Mesendoderm (in vitro differentiated cells): ENCODE measurements at regions not wholly inside any gene's neighbourhood (a gene's known extent, or its start where the extent isn't known, plus 50 kb on each side); places are given as distances from the start of the nearest gene placed in this dataset.

Experiments
- DNase-seq: peaks from one replicate; pipeline ENCODE4 v3.0.0; 2013
- H2AK5ac ChIP-seq: 2 replicates; pipeline ENCODE4 v1.6.1; 2013; ENCODE audit warnings: low read length, inconsistent platforms
- H2BK120ac ChIP-seq: 2 replicates; pipeline ENCODE4 v1.6.1; 2013; ENCODE audit warnings: low read depth, mild to moderate bottlenecking, low read length, moderate library complexity, mixed read lengths
- H2BK15ac ChIP-seq: replicated peaks from 2 replicates; pipeline ENCODE4 v1.6.1; 2013; ENCODE audit warnings: low read depth, mild to moderate bottlenecking, moderate library complexity
- H2BK5ac ChIP-seq: 2 replicates; pipeline ENCODE4 v1.6.1; 2013; ENCODE audit warnings: low read length, inconsistent platforms
- H3K18ac ChIP-seq: 2 replicates; pipeline ENCODE4 v1.6.1; 2013; ENCODE audit warnings: mild to moderate bottlenecking, low read length, mixed read lengths
- H3K23ac ChIP-seq: one replicate; pipeline ENCODE4 v1.6.1; 2013; ENCODE audit warnings: low read length
- H3K27ac ChIP-seq: 2 replicates; pipeline ENCODE4 v1.5.1; 2013; ENCODE audit warnings: low read depth, mild to moderate bottlenecking, inconsistent platforms, low read length, moderate library complexity
- H3K27me3 ChIP-seq: 2 replicates; pipeline ENCODE4 v1.6.1; 2013; ENCODE audit warnings: low read length, control low read depth, mild to moderate bottlenecking, inconsistent platforms; ENCODE audit not compliant: insufficient read depth, poor library complexity
- H3K36me3 ChIP-seq: 2 replicates; pipeline ENCODE4 v1.6.1; 2013; ENCODE audit warnings: low read length, inconsistent platforms; ENCODE audit not compliant: control insufficient read depth, insufficient read depth
- H3K4ac ChIP-seq: one replicate; pipeline ENCODE4 v1.6.1; 2013; ENCODE audit warnings: low read depth, mild to moderate bottlenecking, low read length, moderate library complexity
- H3K4me1 ChIP-seq: 2 replicates; pipeline ENCODE4 v1.6.1; 2013; ENCODE audit warnings: low read depth, low read length, inconsistent platforms; ENCODE audit not compliant: control insufficient read depth
- H3K4me2 ChIP-seq: 2 replicates; pipeline ENCODE4 v1.6.1; 2013; ENCODE audit warnings: low read length
- H3K4me3 ChIP-seq: 2 replicates; pipeline ENCODE4 v1.5.1; 2013; ENCODE audit warnings: mild to moderate bottlenecking, low read length
- H3K56ac ChIP-seq: one replicate; pipeline ENCODE4 v1.6.1; 2013; ENCODE audit warnings: low read length
- H3K79me1 ChIP-seq: 2 replicates; pipeline ENCODE4 v1.6.1; 2013; ENCODE audit warnings: low read length, inconsistent platforms
- H3K79me2 ChIP-seq: 2 replicates; pipeline ENCODE4 v1.6.1; 2013; ENCODE audit warnings: mild to moderate bottlenecking, low read length; ENCODE audit not compliant: control insufficient read depth, insufficient read depth
- H3K9ac ChIP-seq: 2 replicates; pipeline ENCODE4 v1.6.1; 2013; ENCODE audit warnings: low read length, inconsistent platforms
- H4K5ac ChIP-seq: one replicate; pipeline ENCODE4 v1.6.1; 2013; ENCODE audit warnings: low read length
- H4K8ac ChIP-seq: one replicate; pipeline ENCODE4 v1.6.1; 2013; ENCODE audit warnings: low read depth, mild to moderate bottlenecking, control low read depth, low read length, moderate library complexity
- WGBS: extraction: QIAGEN DNeasy Blood & Tissue Kit; methylation state at CpG from one replicate; pipeline ENCODE4 v1.1.7; 2013; ENCODE audit warnings: low lambda C conversion rate, missing lambda C conversion rate; ENCODE audit not compliant: insufficient coverage; ENCODE audit errors: extremely low coverage; 5-methylcytosine and 5-hydroxymethylcytosine counted together

GRCh38 chr17:79560527-79560926 lies 50.3 kb downstream of the RBFOX3 start:
- no peak overlapping the region for H3K9ac ChIP-seq
- no peak overlapping the region for H3K27ac ChIP-seq
- H3K79me1 ChIP-seq: no peaks in the 10 kb centered on the region
- no peak overlapping the region for H3K56ac ChIP-seq
- H3K23ac ChIP-seq: no peak overlapping the region
- H2AK5ac ChIP-seq: no peak overlapping the region
- no peaks in the 10 kb centered on the region for H3K79me2 ChIP-seq
- no peaks in the 10 kb centered on the region for H3K36me3 ChIP-seq
- H2BK15ac ChIP-seq: no peak overlapping the region
- no peak overlapping the region for H2BK120ac ChIP-seq
- no peak overlapping the region for H3K18ac ChIP-seq
- H2BK5ac ChIP-seq: no peak overlapping the region
- H3K4me1 ChIP-seq: no peaks in the 10 kb centered on the region
- no peak overlapping the region for H3K4me3 ChIP-seq
- no peaks in the 10 kb centered on the region for H3K27me3 ChIP-seq
- no CpG with 5 or more reads among the region's 13 CpGs for WGBS
- H4K8ac ChIP-seq: no peak overlapping the region
- H4K5ac ChIP-seq: no peak overlapping the region
- DNase-seq: no peak
- H3K4me2 ChIP-seq: no peak overlapping the region
- no peak overlapping the region for H3K4ac ChIP-seq

DNA sequence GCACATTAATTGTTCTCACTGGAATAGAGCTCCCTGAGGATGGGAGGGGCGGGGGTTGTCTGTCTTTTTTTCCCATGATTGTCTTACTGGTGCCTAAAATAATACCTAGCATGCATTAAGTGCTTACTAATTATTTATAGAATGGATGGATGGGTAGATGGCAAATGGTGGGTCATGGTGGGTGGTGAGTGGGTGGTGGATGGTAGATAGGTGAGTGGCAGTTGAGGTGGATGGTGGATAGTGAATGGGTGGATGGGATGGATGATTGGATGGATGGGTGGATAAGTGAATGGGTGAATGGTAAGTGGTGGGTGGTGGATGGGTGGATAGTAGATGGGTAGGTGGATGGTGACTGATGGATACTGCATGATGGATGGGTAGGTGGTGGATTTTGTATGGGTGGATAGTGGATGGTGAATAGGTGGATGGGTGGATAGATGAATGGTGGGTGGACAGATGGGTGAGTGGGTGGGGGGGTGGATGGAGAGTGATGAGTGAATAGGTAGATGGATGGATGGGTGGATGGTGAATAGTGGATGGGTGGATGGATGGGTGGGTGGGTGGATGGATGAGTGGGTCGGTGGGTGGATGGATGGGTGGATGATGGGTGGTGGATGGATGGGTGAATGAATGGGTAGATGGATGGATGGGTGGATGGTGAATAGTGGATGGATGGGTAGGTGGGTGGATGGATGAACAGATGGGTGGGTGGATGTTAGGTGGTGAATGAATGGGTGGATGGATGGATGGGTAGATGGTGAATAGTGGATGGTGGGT lies 51.6 kb downstream of the RBFOX3 start:
- no peaks in the 10 kb centered on the region for H3K27me3 ChIP-seq
- no peak overlapping the region for H4K5ac ChIP-seq
- no peak for DNase-seq
- no peak overlapping the region for H3K9ac ChIP-seq
- H3K4me2 ChIP-seq: no peak overlapping the region
- H3K56ac ChIP-seq: no peak overlapping the region
- H3K79me2 ChIP-seq: no peaks in the 10 kb centered on the region
- no peak overlapping the region for H4K8ac ChIP-seq
- no peak overlapping the region for H2BK120ac ChIP-seq
- H2BK5ac ChIP-seq: no peak overlapping the region
- H3K18ac ChIP-seq: no peak overlapping the region
- no peak overlapping the region for H2BK15ac ChIP-seq
- H3K23ac ChIP-seq: no peak overlapping the region
- H3K4ac ChIP-seq: no peak overlapping the region
- no peak overlapping the region for H2AK5ac ChIP-seq
- no peaks in the 10 kb centered on the region for H3K4me1 ChIP-seq
- no peak overlapping the region for H3K27ac ChIP-seq
- H3K4me3 ChIP-seq: no peak overlapping the region
- no peaks in the 10 kb centered on the region for H3K79me1 ChIP-seq
- WGBS: no CpG with 5 or more reads among the region's 2 CpGs
- H3K36me3 ChIP-seq: no peaks in the 10 kb centered on the region

GRCh38 chr17:79558091-79558900 lies 52.6 kb downstream of the RBFOX3 start:
- no peak overlapping the region for H2BK5ac ChIP-seq
- no peak overlapping the region for H2BK120ac ChIP-seq
- no peak overlapping the region for H3K56ac ChIP-seq
- no peak for DNase-seq
- H3K36me3 ChIP-seq: no peaks in the 10 kb centered on the region
- H2BK15ac ChIP-seq: no peak overlapping the region
- no peak overlapping the region for H3K4ac ChIP-seq
- no peaks in the 10 kb centered on the region for H3K79me1 ChIP-seq
- H3K9ac ChIP-seq: no peak overlapping the region
- no peaks in the 10 kb centered on the region for H3K4me1 ChIP-seq
- no peaks in the 10 kb centered on the region for H3K79me2 ChIP-seq
- no CpG with 5 or more reads among the region's 24 CpGs for WGBS
- no peak overlapping the region for H3K18ac ChIP-seq
- H4K5ac ChIP-seq: no peak overlapping the region
- no peak overlapping the region for H2AK5ac ChIP-seq
- H3K27me3 ChIP-seq: no peaks in the 10 kb centered on the region
- H3K23ac ChIP-seq: no peak overlapping the region
- no peak overlapping the region for H3K4me3 ChIP-seq
- H4K8ac ChIP-seq: no peak overlapping the region
- H3K4me2 ChIP-seq: no peak overlapping the region
- H3K27ac ChIP-seq: no peak overlapping the region

GRCh38 chr17:79557276-79558090 lies 53.4 kb downstream of the RBFOX3 start:
- H3K4ac ChIP-seq: no peak overlapping the region
- H2AK5ac ChIP-seq: no peak overlapping the region
- no peak overlapping the region for H3K27ac ChIP-seq
- H3K23ac ChIP-seq: no peak overlapping the region
- no peaks in the 10 kb centered on the region for H3K27me3 ChIP-seq
- no peaks in the 10 kb centered on the region for H3K36me3 ChIP-seq
- H2BK15ac ChIP-seq: no peak overlapping the region
- no peak overlapping the region for H4K5ac ChIP-seq
- H3K79me2 ChIP-seq: no peaks in the 10 kb centered on the region
- no peak overlapping the region for H2BK5ac ChIP-seq
- H2BK120ac ChIP-seq: no peak overlapping the region
- WGBS: no CpG with 5 or more reads among the region's 22 CpGs
- no peak overlapping the region for H3K18ac ChIP-seq
- no peak overlapping the region for H3K4me3 ChIP-seq
- no peaks in the 10 kb centered on the region for H3K4me1 ChIP-seq
- no peak overlapping the region for H3K9ac ChIP-seq
- H3K56ac ChIP-seq: no peak overlapping the region
- H4K8ac ChIP-seq: no peak overlapping the region
- no peak overlapping the region for H3K4me2 ChIP-seq
- DNase-seq: no peak
- no peaks in the 10 kb centered on the region for H3K79me1 ChIP-seq

DNA sequence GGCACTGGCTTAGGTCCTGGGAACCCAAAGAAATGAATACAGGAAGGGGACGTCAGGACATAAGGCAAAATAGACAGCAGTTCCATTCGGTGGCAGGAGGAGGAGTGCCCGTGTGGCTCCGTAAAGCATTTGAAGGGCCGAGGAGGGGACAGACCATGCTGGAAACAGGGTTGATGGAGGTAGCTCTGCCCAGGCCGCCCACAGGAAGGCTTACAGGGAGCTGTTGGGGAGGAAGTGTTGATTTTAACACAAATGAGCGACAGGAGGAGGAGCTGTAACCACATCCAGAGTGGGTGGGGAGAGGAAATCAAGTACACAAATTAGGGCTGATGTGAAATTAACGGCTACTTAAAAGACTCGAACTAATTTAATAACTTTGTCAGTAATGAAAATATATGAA lies 54.6 kb downstream of the RBFOX3 start:
- H2AK5ac ChIP-seq: no peak overlapping the region
- no peak overlapping the region for H3K27ac ChIP-seq
- H4K8ac ChIP-seq: no peak overlapping the region
- no peak for DNase-seq
- no peak overlapping the region for H3K9ac ChIP-seq
- no peaks in the 10 kb centered on the region for H3K27me3 ChIP-seq
- no peak overlapping the region for H3K56ac ChIP-seq
- H3K4ac ChIP-seq: no peak overlapping the region
- no peaks in the 10 kb centered on the region for H3K4me1 ChIP-seq
- H3K4me2 ChIP-seq: no peak overlapping the region
- H2BK15ac ChIP-seq: no peak overlapping the region
- H2BK5ac ChIP-seq: no peak overlapping the region
- H2BK120ac ChIP-seq: no peak overlapping the region
- H3K79me2 ChIP-seq: no peaks in the 10 kb centered on the region
- no peak overlapping the region for H3K18ac ChIP-seq
- no peak overlapping the region for H3K4me3 ChIP-seq
- no CpG with 5 or more reads among the region's 9 CpGs for WGBS
- no peaks in the 10 kb centered on the region for H3K36me3 ChIP-seq
- no peaks in the 10 kb centered on the region for H3K79me1 ChIP-seq
- H3K23ac ChIP-seq: no peak overlapping the region
- no peak overlapping the region for H4K5ac ChIP-seq
